Gastroesophageal sphincter (tissue), 3 donors: ENCODE measurements at regions not wholly inside any gene's neighbourhood (a gene's known extent, or its start where the extent isn't known, plus 50 kb on each side); places are given as distances from the start of the nearest gene placed in this dataset.

Source experiments
- CTCF ChIP-seq, 4 experiments: fragments of 200-600 bp in 2 of 4; fragments of 450-650 bp in 2 of 4; sonication (generic) in 1 of 4; IDR thresholded peaks; one replicate each; pipeline ENCODE4 v1.5.1; 2017 to 2019; ENCODE audit warnings: antibody characterized with exemption in 4 of 4, mild to moderate bottlenecking in 2 of 4, moderate library complexity in 2 of 4
- EP300 ChIP-seq: sonication (generic); formaldehyde crosslinking; IDR thresholded peaks from one replicate; pipeline ENCODE4 v1.6.1; 2017; ENCODE audit warnings: antibody characterized with exemption, mild to moderate bottlenecking
- POLR2A ChIP-seq, 2 donors: fragments of 450-650 bp; IDR thresholded peaks; one replicate each; pipeline ENCODE4 v1.6.1; 2017; ENCODE audit warnings: antibody characterized with exemption in 2 of 2, mild to moderate bottlenecking in 2 of 2, moderate library complexity in 1 of 2

GRCh38 chr4:35643661-35644060 is 600.7 kb downstream of the ARAP2 start:
- no peak for TF ChIP-seq CTCF (IDR thresholded peaks at IDR 0.05)
- TF ChIP-seq POLR2A (IDR thresholded peaks at IDR 0.05) = no peak
- no peak for TF ChIP-seq EP300
